ENCODE measurements at regions not wholly inside any gene's neighbourhood (a gene's known extent, or its start where the extent isn't known, plus 50 kb on each side); places are given as distances from the start of the nearest gene placed in this dataset.

- TF ChIP-seq EZH2 (conservative IDR thresholded peaks at IDR 0.05; ENCODE audit: low read depth, low read length) = no peak
- no peak for TF ChIP-seq JUND (CRISPR knock-in tag; IDR thresholded peaks at IDR 0.05)
- TF ChIP-seq, protein P1, sequence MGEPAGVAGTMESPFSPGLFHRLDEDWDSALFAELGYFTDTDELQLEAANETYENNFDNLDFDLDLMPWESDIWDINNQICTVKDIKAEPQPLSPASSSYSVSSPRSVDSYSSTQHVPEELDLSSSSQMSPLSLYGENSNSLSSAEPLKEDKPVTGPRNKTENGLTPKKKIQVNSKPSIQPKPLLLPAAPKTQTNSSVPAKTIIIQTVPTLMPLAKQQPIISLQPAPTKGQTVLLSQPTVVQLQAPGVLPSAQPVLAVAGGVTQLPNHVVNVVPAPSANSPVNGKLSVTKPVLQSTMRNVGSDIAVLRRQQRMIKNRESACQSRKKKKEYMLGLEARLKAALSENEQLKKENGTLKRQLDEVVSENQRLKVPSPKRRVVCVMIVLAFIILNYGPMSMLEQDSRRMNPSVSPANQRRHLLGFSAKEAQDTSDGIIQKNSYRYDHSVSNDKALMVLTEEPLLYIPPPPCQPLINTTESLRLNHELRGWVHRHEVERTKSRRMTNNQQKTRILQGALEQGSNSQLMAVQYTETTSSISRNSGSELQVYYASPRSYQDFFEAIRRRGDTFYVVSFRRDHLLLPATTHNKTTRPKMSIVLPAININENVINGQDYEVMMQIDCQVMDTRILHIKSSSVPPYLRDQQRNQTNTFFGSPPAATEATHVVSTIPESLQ (CRISPR knock-in tag; conservative IDR thresholded peaks at IDR 0.05) = no peak
- TF ChIP-seq PBX3 (CRISPR knock-in tag; IDR thresholded peaks at IDR 0.05; ENCODE audit: borderline replicate concordance) = no peak
- TF ChIP-seq SMAD1 (CRISPR knock-in tag; IDR thresholded peaks at IDR 0.05; ENCODE audit: borderline replicate concordance, low read depth) = no peak
- TF ChIP-seq REST (IDR thresholded peaks at IDR 0.05; ENCODE audit: borderline replicate concordance in 1 of 2, low read depth in 1 of 2, low read length in 2 of 2) = no peak
- TF ChIP-seq GTF2F1 (IDR thresholded peaks at IDR 0.05; ENCODE audit: low read length) = no peak
- no peak for TF ChIP-seq SIN3A (IDR thresholded peaks at IDR 0.05; ENCODE audit: borderline replicate concordance, low read depth, low read length)
- TF ChIP-seq, protein P2, sequence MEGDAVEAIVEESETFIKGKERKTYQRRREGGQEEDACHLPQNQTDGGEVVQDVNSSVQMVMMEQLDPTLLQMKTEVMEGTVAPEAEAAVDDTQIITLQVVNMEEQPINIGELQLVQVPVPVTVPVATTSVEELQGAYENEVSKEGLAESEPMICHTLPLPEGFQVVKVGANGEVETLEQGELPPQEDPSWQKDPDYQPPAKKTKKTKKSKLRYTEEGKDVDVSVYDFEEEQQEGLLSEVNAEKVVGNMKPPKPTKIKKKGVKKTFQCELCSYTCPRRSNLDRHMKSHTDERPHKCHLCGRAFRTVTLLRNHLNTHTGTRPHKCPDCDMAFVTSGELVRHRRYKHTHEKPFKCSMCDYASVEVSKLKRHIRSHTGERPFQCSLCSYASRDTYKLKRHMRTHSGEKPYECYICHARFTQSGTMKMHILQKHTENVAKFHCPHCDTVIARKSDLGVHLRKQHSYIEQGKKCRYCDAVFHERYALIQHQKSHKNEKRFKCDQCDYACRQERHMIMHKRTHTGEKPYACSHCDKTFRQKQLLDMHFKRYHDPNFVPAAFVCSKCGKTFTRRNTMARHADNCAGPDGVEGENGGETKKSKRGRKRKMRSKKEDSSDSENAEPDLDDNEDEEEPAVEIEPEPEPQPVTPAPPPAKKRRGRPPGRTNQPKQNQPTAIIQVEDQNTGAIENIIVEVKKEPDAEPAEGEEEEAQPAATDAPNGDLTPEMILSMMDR (CRISPR knock-in tag; IDR thresholded peaks at IDR 0.05) = no peak
- TF ChIP-seq CBX2 (IDR thresholded peaks at IDR 0.05; ENCODE audit: low read depth, low read length) = no peak
- no peak for TF ChIP-seq CBX2 (CRISPR knock-in tag; IDR thresholded peaks at IDR 0.05; ENCODE audit: low read depth)
- TF ChIP-seq ZNF496 (CRISPR knock-in tag; IDR thresholded peaks at IDR 0.05; ENCODE audit: insufficient replicate concordance) = no peak
- TF ChIP-seq NFATC3 (CRISPR knock-in tag; IDR thresholded peaks at IDR 0.05) = no peak
Observed at GRCh38 chr10:11687779-11688447, 54.3 kb upstream of the ECHDC3 start.
